ENCODE measurements at regions not wholly inside any gene's neighbourhood (a gene's known extent, or its start where the extent isn't known, plus 50 kb on each side); places are given as distances from the start of the nearest gene placed in this dataset.

- TF ChIP-seq, protein P1, sequence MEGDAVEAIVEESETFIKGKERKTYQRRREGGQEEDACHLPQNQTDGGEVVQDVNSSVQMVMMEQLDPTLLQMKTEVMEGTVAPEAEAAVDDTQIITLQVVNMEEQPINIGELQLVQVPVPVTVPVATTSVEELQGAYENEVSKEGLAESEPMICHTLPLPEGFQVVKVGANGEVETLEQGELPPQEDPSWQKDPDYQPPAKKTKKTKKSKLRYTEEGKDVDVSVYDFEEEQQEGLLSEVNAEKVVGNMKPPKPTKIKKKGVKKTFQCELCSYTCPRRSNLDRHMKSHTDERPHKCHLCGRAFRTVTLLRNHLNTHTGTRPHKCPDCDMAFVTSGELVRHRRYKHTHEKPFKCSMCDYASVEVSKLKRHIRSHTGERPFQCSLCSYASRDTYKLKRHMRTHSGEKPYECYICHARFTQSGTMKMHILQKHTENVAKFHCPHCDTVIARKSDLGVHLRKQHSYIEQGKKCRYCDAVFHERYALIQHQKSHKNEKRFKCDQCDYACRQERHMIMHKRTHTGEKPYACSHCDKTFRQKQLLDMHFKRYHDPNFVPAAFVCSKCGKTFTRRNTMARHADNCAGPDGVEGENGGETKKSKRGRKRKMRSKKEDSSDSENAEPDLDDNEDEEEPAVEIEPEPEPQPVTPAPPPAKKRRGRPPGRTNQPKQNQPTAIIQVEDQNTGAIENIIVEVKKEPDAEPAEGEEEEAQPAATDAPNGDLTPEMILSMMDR (IDR thresholded peaks at IDR 0.05): no peak
- no peak for TF ChIP-seq POLR2A (IDR thresholded peaks at IDR 0.05)
These were observed 110.3 kb upstream of the BACH2 start for GRCh38 chr6:90406957-90407356.

All from uterus (tissue), 2 donors.